ENCODE measurements at regions not wholly inside any gene's neighbourhood (a gene's known extent, or its start where the extent isn't known, plus 50 kb on each side); places are given as distances from the start of the nearest gene placed in this dataset.

DNA sequence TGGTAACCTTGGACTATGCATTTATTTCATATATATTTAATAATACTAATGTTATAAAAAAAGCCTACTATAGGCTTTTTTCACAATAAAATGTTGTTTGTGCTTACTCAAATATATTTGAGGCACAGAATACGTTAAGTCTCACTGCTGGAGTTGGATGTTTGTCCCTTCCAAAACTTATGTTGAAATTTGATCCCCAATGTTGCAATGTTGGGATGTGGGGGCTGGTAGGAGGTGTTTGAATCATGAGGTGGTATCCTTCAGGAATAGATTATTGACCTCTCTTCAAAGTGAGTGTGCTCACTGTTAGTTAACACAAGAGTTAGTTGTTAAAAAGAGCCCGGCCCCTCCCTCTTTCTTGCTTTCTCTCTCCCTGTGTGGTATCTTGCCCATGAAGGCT lies 1295.9 kb downstream of the JRKL start:
- TF ChIP-seq TAF1 (conservative IDR thresholded peaks at IDR 0.05) (no peak), YY1 (IDR thresholded peaks at IDR 0.05) (no peak), RXRA (IDR thresholded peaks at IDR 0.05) (no peak), HNF4G (IDR thresholded peaks at IDR 0.05) (no peak), GABPA (IDR thresholded peaks at IDR 0.05 in 1 of 2, conservative IDR thresholded peaks at IDR 0.05 in 1 of 2) (no peak), FOXA1 (IDR thresholded peaks at IDR 0.05) (no peak), NR2F2 (IDR thresholded peaks at IDR 0.05) (no peak), EGR1 (IDR thresholded peaks at IDR 0.05; ENCODE audit: low read depth in 2 of 2) (no peak)
- TF ChIP-seq, protein P1, sequence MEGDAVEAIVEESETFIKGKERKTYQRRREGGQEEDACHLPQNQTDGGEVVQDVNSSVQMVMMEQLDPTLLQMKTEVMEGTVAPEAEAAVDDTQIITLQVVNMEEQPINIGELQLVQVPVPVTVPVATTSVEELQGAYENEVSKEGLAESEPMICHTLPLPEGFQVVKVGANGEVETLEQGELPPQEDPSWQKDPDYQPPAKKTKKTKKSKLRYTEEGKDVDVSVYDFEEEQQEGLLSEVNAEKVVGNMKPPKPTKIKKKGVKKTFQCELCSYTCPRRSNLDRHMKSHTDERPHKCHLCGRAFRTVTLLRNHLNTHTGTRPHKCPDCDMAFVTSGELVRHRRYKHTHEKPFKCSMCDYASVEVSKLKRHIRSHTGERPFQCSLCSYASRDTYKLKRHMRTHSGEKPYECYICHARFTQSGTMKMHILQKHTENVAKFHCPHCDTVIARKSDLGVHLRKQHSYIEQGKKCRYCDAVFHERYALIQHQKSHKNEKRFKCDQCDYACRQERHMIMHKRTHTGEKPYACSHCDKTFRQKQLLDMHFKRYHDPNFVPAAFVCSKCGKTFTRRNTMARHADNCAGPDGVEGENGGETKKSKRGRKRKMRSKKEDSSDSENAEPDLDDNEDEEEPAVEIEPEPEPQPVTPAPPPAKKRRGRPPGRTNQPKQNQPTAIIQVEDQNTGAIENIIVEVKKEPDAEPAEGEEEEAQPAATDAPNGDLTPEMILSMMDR (IDR thresholded peaks at IDR 0.05; ENCODE audit: low read depth, low read length, missing input control), result no peak
- TF ChIP-seq, protein P2, sequence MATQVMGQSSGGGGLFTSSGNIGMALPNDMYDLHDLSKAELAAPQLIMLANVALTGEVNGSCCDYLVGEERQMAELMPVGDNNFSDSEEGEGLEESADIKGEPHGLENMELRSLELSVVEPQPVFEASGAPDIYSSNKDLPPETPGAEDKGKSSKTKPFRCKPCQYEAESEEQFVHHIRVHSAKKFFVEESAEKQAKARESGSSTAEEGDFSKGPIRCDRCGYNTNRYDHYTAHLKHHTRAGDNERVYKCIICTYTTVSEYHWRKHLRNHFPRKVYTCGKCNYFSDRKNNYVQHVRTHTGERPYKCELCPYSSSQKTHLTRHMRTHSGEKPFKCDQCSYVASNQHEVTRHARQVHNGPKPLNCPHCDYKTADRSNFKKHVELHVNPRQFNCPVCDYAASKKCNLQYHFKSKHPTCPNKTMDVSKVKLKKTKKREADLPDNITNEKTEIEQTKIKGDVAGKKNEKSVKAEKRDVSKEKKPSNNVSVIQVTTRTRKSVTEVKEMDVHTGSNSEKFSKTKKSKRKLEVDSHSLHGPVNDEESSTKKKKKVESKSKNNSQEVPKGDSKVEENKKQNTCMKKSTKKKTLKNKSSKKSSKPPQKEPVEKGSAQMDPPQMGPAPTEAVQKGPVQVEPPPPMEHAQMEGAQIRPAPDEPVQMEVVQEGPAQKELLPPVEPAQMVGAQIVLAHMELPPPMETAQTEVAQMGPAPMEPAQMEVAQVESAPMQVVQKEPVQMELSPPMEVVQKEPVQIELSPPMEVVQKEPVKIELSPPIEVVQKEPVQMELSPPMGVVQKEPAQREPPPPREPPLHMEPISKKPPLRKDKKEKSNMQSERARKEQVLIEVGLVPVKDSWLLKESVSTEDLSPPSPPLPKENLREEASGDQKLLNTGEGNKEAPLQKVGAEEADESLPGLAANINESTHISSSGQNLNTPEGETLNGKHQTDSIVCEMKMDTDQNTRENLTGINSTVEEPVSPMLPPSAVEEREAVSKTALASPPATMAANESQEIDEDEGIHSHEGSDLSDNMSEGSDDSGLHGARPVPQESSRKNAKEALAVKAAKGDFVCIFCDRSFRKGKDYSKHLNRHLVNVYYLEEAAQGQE (IDR thresholded peaks at IDR 0.05), result no peak
- TF ChIP-seq, protein P3, sequence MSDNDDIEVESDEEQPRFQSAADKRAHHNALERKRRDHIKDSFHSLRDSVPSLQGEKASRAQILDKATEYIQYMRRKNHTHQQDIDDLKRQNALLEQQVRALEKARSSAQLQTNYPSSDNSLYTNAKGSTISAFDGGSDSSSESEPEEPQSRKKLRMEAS (IDR thresholded peaks at IDR 0.05), result no peak
- TF ChIP-seq, protein P4, sequence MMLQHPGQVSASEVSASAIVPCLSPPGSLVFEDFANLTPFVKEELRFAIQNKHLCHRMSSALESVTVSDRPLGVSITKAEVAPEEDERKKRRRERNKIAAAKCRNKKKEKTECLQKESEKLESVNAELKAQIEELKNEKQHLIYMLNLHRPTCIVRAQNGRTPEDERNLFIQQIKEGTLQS (IDR thresholded peaks at IDR 0.05), result no peak
